HG03095 (cell line): ENCODE measurements at regions not wholly inside any gene's neighbourhood (a gene's known extent, or its start where the extent isn't known, plus 50 kb on each side); places are given as distances from the start of the nearest gene placed in this dataset.
"Not testable (repeated sequence)": the region's sequence is repeated elsewhere in the genome, so short reads cannot be mapped to it uniquely, and the experiment has no call there.

ENCODE experiments used
- ATAC-seq: cut with Tn5 transposase; IDR thresholded peaks from one replicate; pipeline ENCODE4 v1.9.1; 2021; ENCODE audit warnings: moderate library complexity; ENCODE audit not compliant: unreplicated experiment

GRCh38 chr14:87734577-87735360, 258.2 kb downstream of the GALC start:
- not testable (repeated sequence) for ATAC-seq

GRCh38 chr14:87733115-87733514, 259.9 kb downstream of the GALC start:
- not testable (repeated sequence) for ATAC-seq

- no peak for ATAC-seq
Observed at GRCh38 chr14:87732562-87732961, 260.4 kb downstream of the GALC start.

GRCh38 chr14:87725318-87725717, 267.7 kb downstream of the GALC start:
- ATAC-seq: no peak

- ATAC-seq: no peak
Observed at GRCh38 chr14:87712396-87713090, 280.4 kb downstream of the GALC start.

- ATAC-seq: no peak
Observed at GRCh38 chr14:87705439-87705896, 287.5 kb downstream of the GALC start.

GRCh38 chr14:87698481-87698880, 294.5 kb downstream of the GALC start:
- ATAC-seq: no peak

- ATAC-seq: no peak
Observed at GRCh38 chr14:87696485-87696884, 296.5 kb downstream of the GALC start.

- ATAC-seq: no peak
Observed at GRCh38 chr14:87691042-87691881, 301.7 kb downstream of the GALC start.

GRCh38 chr14:87690076-87690613, 302.8 kb downstream of the GALC start:
- no peak for ATAC-seq

GRCh38 chr14:87688524-87688923, 304.5 kb downstream of the GALC start:
- no peak for ATAC-seq

- no peak for ATAC-seq
Observed at GRCh38 chr14:87687420-87687819, 305.6 kb downstream of the GALC start.

- no peak for ATAC-seq
Observed at GRCh38 chr14:87686746-87687145, 306.2 kb downstream of the GALC start.

- no peak for ATAC-seq
Observed at GRCh38 chr14:87679866-87680265, 313.1 kb downstream of the GALC start.

GRCh38 chr14:87678624-87679023, 314.4 kb downstream of the GALC start:
- no peak for ATAC-seq

- ATAC-seq: no peak
Observed at GRCh38 chr14:87676814-87677437, 316.1 kb downstream of the GALC start.

GRCh38 chr14:87667659-87668058, 325.3 kb downstream of the GALC start:
- no peak for ATAC-seq

GRCh38 chr14:87656315-87656714, 336.7 kb downstream of the GALC start:
- ATAC-seq: no peak

- no peak for ATAC-seq
Observed at GRCh38 chr14:87652278-87652677, 340.7 kb downstream of the GALC start.

GRCh38 chr14:87644689-87645088, 348.3 kb downstream of the GALC start:
- ATAC-seq: no peak

- ATAC-seq: no peak
Observed at GRCh38 chr14:87643005-87643404, 350.0 kb downstream of the GALC start.
